PFSK-1 (cell line): ENCODE measurements at regions not wholly inside any gene's neighbourhood (a gene's known extent, or its start where the extent isn't known, plus 50 kb on each side); places are given as distances from the start of the nearest gene placed in this dataset.

Experiments used
- FOXP2 ChIP-seq: optimal IDR thresholded peaks from 2 replicates; pipeline ENCODE3; 2011; ENCODE audit warnings: borderline replicate concordance, control low read depth, inconsistent platforms; ENCODE audit not compliant: insufficient read depth; ENCODE audit errors: extremely low read length, extremely low read depth
- POLR2AphosphoS5 ChIP-seq: IDR thresholded peaks from 2 replicates; pipeline ENCODE4 v1.6.1; 2012; ENCODE audit warnings: low read depth, mild to moderate bottlenecking, control low read depth, low read length, moderate library complexity
- REST ChIP-seq, 2 experiments: IDR thresholded peaks; 2 replicates each; pipeline versions ENCODE4 v1.6.1 to v1.8.0; 2011 to 2012; ENCODE audit warnings: low read depth in 2 of 2, low read length in 2 of 2, control low read depth in 1 of 2, inconsistent platforms in 1 of 2, mild to moderate bottlenecking in 1 of 2, moderate library complexity in 1 of 2; ENCODE audit not compliant: insufficient read depth in 1 of 2
- SIN3A ChIP-seq: IDR thresholded peaks from 2 replicates; pipeline ENCODE4 v1.6.1; 2012; ENCODE audit warnings: mild to moderate bottlenecking, low read length, moderate library complexity, borderline replicate concordance; ENCODE audit not compliant: insufficient read depth
- TAF1 ChIP-seq: IDR thresholded peaks from 2 replicates; pipeline ENCODE4 v1.6.1; 2012; ENCODE audit warnings: low read length, control low read depth, borderline replicate concordance; ENCODE audit not compliant: insufficient read depth

GRCh38 chr15:39486621-39487457 is 94.0 kb upstream of the THBS1 start:
- no peak for TF ChIP-seq POLR2AphosphoS5
- no peak for TF ChIP-seq FOXP2
- no peak for TF ChIP-seq TAF1
- TF ChIP-seq REST (IDR thresholded peaks at IDR 0.05; ENCODE audit: insufficient read depth in 1 of 2, low read depth in 2 of 2, low read length in 2 of 2) = no peak
- no peak for TF ChIP-seq SIN3A

- TF ChIP-seq SIN3A (no peak), REST (IDR thresholded peaks at IDR 0.05; ENCODE audit: insufficient read depth in 1 of 2, low read depth in 2 of 2, low read length in 2 of 2) (no peak), POLR2AphosphoS5 (no peak), TAF1 (no peak), FOXP2 (no peak)
Observed at GRCh38 chr15:39487458-39487735, 93.5 kb upstream of the THBS1 start.

GRCh38 chr15:39488516-39488915 is 92.4 kb upstream of the THBS1 start:
- TF ChIP-seq TAF1 (no peak), FOXP2 (no peak), POLR2AphosphoS5 (no peak), REST (IDR thresholded peaks at IDR 0.05; ENCODE audit: insufficient read depth in 1 of 2, low read depth in 2 of 2, low read length in 2 of 2) (no peak), SIN3A (no peak)

- no peak for TF ChIP-seq SIN3A
- no peak for TF ChIP-seq POLR2AphosphoS5
- TF ChIP-seq TAF1 = no peak
- no peak for TF ChIP-seq REST (IDR thresholded peaks at IDR 0.05; ENCODE audit: insufficient read depth in 1 of 2, low read depth in 2 of 2, low read length in 2 of 2)
- no peak for TF ChIP-seq FOXP2
Observed at GRCh38 chr15:39488961-39489360, 91.9 kb upstream of the THBS1 start.
